K562 (cell line): ENCODE measurements at regions not wholly inside any gene's neighbourhood (a gene's known extent, or its start where the extent isn't known, plus 50 kb on each side); places are given as distances from the start of the nearest gene placed in this dataset.

Experiments
- BRD9 ChIP-seq: fragments of 450-650 bp; IDR thresholded peaks from 2 replicates; pipeline ENCODE4 v1.6.1; 2018; ENCODE audit warnings: low read depth; ENCODE audit not compliant: partially characterized antibody
- E2F5 ChIP-seq: sonication (generic); formaldehyde crosslinking; IDR thresholded peaks from 2 replicates; pipeline ENCODE4 v1.8.0; 2022; ENCODE audit warnings: mild to moderate bottlenecking, missing genetic modification reagents
- ELF1 ChIP-seq: fragments of 200-800 bp; sonication (Bioruptor generic); IDR thresholded peaks from 2 replicates; pipeline ENCODE4 v1.6.1; 2016; ENCODE audit warnings: missing genetic modification characterization, missing compliant biosample characterization
- HDAC2 ChIP-seq: fragments of 450-650 bp; IDR thresholded peaks from 2 replicates; pipeline ENCODE4 v1.6.1; 2016; ENCODE audit warnings: mild to moderate bottlenecking
- HOMEZ ChIP-seq: fragments of 250-450 bp; sonication (Bioruptor Pico); IDR thresholded peaks from 2 replicates; pipeline ENCODE4 v1.4.0; 2020; ENCODE audit warnings: mild to moderate bottlenecking, moderate library complexity
- LCOR ChIP-seq: sonication (generic); formaldehyde crosslinking; IDR thresholded peaks from 2 replicates; pipeline ENCODE4 v1.8.0; 2022; ENCODE audit warnings: mild to moderate bottlenecking, missing genetic modification reagents
- MEF2A ChIP-seq: IDR thresholded peaks from 2 replicates; pipeline ENCODE4 v1.6.1; 2011; ENCODE audit warnings: low read depth, mild to moderate bottlenecking, low read length, moderate library complexity; ENCODE audit not compliant: control insufficient read depth
- MTA3 ChIP-seq: fragments of 450-650 bp; formaldehyde crosslinking; IDR thresholded peaks from 2 replicates; pipeline ENCODE4 v1.6.1; 2017; ENCODE audit warnings: mild to moderate bottlenecking, borderline replicate concordance
- NFIX ChIP-seq: fragments of 250-450 bp; sonication (Bioruptor Pico); IDR thresholded peaks from 2 replicates; pipeline ENCODE4 v1.4.0; 2020; ENCODE audit warnings: low read depth, mild to moderate bottlenecking, moderate library complexity
- NR2C2 ChIP-seq, 2 experiments: fragments of 200-800 bp in 1 of 2; sonication (Bioruptor generic) in 1 of 2; sonication (generic) in 1 of 2; formaldehyde crosslinking in 1 of 2; IDR thresholded peaks; 2 replicates each; pipeline versions ENCODE4 v1.6.1 to v1.8.0; 2016 to 2022; ENCODE audit warnings: mild to moderate bottlenecking in 1 of 2, missing compliant biosample characterization in 1 of 2, missing genetic modification characterization in 1 of 2, missing genetic modification reagents in 1 of 2
- PML ChIP-seq: IDR thresholded peaks from 2 replicates; pipeline ENCODE4 v1.6.1; 2012; ENCODE audit warnings: low read length, inconsistent platforms
- SREBF1 ChIP-seq: fragments of 150-350 bp; IDR thresholded peaks from 2 replicates; pipeline ENCODE4 v1.6.1; 2014; ENCODE audit warnings: antibody characterized with exemption, low read depth, low read length, borderline replicate concordance
- TGIF2 ChIP-seq: sonication (generic); formaldehyde crosslinking; IDR thresholded peaks from 2 replicates; pipeline ENCODE4 v1.8.1; 2022; ENCODE audit warnings: mild to moderate bottlenecking, missing genetic modification reagents, moderate library complexity
- ZFP36 ChIP-seq: fragments of 150-350 bp; IDR thresholded peaks from 2 replicates; pipeline ENCODE4 v1.6.1; 2018; ENCODE audit warnings: low read length, low read depth; ENCODE audit not compliant: partially characterized antibody
- ZNF511 ChIP-seq: sonication (generic); formaldehyde crosslinking; IDR thresholded peaks from 2 replicates; pipeline ENCODE4 v1.8.0; 2022; ENCODE audit warnings: mild to moderate bottlenecking, missing genetic modification reagents
- ZNF764 ChIP-seq: fragments of 250-450 bp; sonication (Bioruptor Pico); IDR thresholded peaks from 2 replicates; pipeline ENCODE4 v1.4.0; 2020; ENCODE audit warnings: low read depth, mild to moderate bottlenecking, moderate library complexity
- TF ChIP-seq, protein P1 (sequence below): fragments of 450-650 bp; IDR thresholded peaks from 2 replicates; pipeline ENCODE4 v1.6.1; 2016; ENCODE audit warnings: low read depth, mild to moderate bottlenecking, moderate library complexity
- TF ChIP-seq, protein P2 (sequence below): fragments of 450-650 bp; conservative IDR thresholded peaks from 2 replicates; pipeline ENCODE4 v1.6.1; 2016; ENCODE audit warnings: missing genetic modification characterization, low read depth, mild to moderate bottlenecking, missing compliant biosample characterization, moderate library complexity
- TF ChIP-seq, protein P3 (sequence below): fragments of 450-650 bp; IDR thresholded peaks from 2 replicates; pipeline ENCODE4 v1.6.1; 2016; ENCODE audit warnings: antibody characterized with exemption
- TF ChIP-seq, protein P4 (sequence below): fragments of 450-650 bp; IDR thresholded peaks from 2 replicates; pipeline ENCODE4 v1.6.1; 2017; ENCODE audit warnings: mild to moderate bottlenecking, moderate library complexity

DNA sequence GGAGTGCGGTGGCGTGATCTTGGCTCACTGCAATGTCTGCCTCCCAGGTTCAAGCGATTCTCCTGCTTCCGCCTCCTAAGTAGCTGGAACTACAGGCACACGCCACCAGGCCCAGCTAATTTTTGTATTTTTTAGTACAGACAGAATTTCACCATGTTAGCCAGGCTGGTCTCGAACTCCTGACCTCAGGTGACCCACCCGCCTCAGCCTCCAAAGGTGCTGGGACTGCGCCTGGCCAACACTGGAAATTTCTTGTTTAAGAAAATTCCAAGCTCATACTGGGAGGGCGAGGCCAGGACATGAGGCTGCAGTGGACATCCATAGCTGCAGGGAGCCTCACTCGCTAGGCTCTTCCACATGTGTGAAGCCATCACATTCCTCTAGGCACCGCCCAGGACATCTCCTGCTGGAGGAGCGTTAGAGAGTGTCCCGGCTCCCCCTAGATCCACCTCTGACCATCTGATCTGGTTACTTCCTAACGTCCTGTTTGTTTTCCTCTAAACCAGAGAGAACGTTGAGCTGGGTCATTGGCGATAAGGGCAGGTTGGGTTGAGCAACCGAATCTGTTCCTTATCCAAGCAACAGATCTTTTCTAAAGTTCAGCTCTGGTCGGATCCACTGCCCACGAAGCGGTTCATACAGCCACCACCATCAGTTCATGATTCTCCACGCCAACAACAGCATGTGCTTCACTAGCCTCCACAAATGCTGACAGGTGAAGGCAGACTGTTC is 108.2 kb upstream of the MED13L start (continued):
- TF ChIP-seq, protein P1, sequence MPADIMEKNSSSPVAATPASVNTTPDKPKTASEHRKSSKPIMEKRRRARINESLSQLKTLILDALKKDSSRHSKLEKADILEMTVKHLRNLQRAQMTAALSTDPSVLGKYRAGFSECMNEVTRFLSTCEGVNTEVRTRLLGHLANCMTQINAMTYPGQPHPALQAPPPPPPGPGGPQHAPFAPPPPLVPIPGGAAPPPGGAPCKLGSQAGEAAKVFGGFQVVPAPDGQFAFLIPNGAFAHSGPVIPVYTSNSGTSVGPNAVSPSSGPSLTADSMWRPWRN = peak; percentile 33; the same call in 1 of the 2 replicates
- TF ChIP-seq, protein P2, sequence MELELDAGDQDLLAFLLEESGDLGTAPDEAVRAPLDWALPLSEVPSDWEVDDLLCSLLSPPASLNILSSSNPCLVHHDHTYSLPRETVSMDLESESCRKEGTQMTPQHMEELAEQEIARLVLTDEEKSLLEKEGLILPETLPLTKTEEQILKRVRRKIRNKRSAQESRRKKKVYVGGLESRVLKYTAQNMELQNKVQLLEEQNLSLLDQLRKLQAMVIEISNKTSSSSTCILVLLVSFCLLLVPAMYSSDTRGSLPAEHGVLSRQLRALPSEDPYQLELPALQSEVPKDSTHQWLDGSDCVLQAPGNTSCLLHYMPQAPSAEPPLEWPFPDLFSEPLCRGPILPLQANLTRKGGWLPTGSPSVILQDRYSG (tag) = no peak; the same call in 1 of the 2 replicates
- TF ChIP-seq ZFP36 = peak; percentile 32
- TF ChIP-seq, protein P3, sequence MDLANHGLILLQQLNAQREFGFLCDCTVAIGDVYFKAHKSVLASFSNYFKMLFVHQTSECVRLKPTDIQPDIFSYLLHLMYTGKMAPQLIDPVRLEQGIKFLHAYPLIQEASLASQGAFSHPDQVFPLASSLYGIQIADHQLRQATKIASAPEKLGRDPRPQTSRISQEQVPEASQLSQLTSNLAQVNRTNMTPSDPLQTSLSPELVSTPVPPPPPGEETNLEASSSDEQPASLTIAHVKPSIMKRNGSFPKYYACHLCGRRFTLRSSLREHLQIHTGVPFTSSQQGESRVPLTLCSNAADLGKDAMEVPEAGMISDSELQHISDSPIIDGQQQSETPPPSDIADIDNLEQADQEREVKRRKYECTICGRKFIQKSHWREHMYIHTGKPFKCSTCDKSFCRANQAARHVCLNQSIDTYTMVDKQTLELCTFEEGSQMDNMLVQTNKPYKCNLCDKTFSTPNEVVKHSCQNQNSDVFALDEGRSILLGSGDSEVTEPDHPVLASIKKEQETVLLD = peak; percentile 75; the same call in 1 of the 2 replicates
- TF ChIP-seq ELF1 (tag) = no peak; the same call in none of the 2 replicates
- peak; percentile 65; the same call in 1 of the 2 replicates for TF ChIP-seq NR2C2 (CRISPR knock-in tag; IDR thresholded peaks at IDR 0.05)
- peak; percentile 71 for TF ChIP-seq NR2C2 (tag; IDR thresholded peaks at IDR 0.05)
- no peak for TF ChIP-seq TGIF2
- no peak for TF ChIP-seq HOMEZ (CRISPR knock-in tag)
- TF ChIP-seq, protein P4, sequence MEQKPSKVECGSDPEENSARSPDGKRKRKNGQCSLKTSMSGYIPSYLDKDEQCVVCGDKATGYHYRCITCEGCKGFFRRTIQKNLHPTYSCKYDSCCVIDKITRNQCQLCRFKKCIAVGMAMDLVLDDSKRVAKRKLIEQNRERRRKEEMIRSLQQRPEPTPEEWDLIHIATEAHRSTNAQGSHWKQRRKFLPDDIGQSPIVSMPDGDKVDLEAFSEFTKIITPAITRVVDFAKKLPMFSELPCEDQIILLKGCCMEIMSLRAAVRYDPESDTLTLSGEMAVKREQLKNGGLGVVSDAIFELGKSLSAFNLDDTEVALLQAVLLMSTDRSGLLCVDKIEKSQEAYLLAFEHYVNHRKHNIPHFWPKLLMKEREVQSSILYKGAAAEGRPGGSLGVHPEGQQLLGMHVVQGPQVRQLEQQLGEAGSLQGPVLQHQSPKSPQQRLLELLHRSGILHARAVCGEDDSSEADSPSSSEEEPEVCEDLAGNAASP = peak; percentile 58
- TF ChIP-seq LCOR (CRISPR knock-in tag) = no peak
- no peak for TF ChIP-seq ZNF764
- TF ChIP-seq MEF2A = no peak
- TF ChIP-seq ZNF511 (CRISPR knock-in tag) = no peak
- no peak for TF ChIP-seq NFIX (CRISPR knock-in tag)
- peak; percentile 90 for TF ChIP-seq MTA3
- TF ChIP-seq PML = peak; percentile 65; the same call in 1 of the 2 replicates
- no peak for TF ChIP-seq SREBF1
- TF ChIP-seq BRD9 = peak; percentile 87
- TF ChIP-seq HDAC2 = peak; percentile 76; the same call in 1 of the 2 replicates
- TF ChIP-seq E2F5 (CRISPR knock-in tag) = no peak
